H1 (cell line): ENCODE measurements at regions not wholly inside any gene's neighbourhood (a gene's known extent, or its start where the extent isn't known, plus 50 kb on each side); places are given as distances from the start of the nearest gene placed in this dataset.

ENCODE experiments used
- CTCF ChIA-PET: fragments of 300-600 bp; sonication (Branson Sonifier 250); formaldehyde crosslinking; loops from one replicate; lab custom pipeline; 2021; ENCODE audit not compliant: partially characterized antibody; lab: Charles Lee
- POLR2A ChIA-PET: fragments of 300-600 bp; sonication (Branson Sonifier 250); formaldehyde crosslinking; loops from one replicate; lab custom pipeline; 2021; ENCODE audit warnings: inconsistent platforms; ENCODE audit not compliant: partially characterized antibody; lab: Charles Lee
- DNase-seq, 2 experiments: peaks; one replicate each; pipeline versions ENCODE4 v3.0.0 to v3.0.0-alpha.2; 2010 to 2022; ENCODE audit warnings: low spot score in 2 of 2, low read depth in 1 of 2, mixed read lengths in 1 of 2
- FAIRE-seq: peaks from 2 replicates; lab custom pipeline; 2011; peaks lifted over from hg19 to GRCh38; lab: Jason Lieb, UNC
- H2AFZ ChIP-seq: 2 replicates; pipeline ENCODE4 v1.8.1; 2012; ENCODE audit warnings: low read length, inconsistent platforms
- H2AK5ac ChIP-seq: 2 replicates; pipeline ENCODE4 v1.6.1; 2013; ENCODE audit warnings: low read depth, low read length
- H2BK120ac ChIP-seq: replicated peaks from 2 replicates; pipeline ENCODE3; 2013; ENCODE audit warnings: low read depth, low read length, inconsistent platforms
- H2BK12ac ChIP-seq: 2 replicates; pipeline ENCODE4 v1.6.1; 2013; ENCODE audit warnings: low read depth, low read length
- H2BK15ac ChIP-seq: 2 replicates; pipeline ENCODE4 v1.6.1; 2013; ENCODE audit warnings: low read length
- H2BK20ac ChIP-seq: 2 replicates; pipeline ENCODE4 v1.6.1; 2013; ENCODE audit warnings: low read length
- H2BK5ac ChIP-seq: 2 replicates; pipeline ENCODE4 v1.6.1; 2013; ENCODE audit warnings: low read depth, low read length
- H3K14ac ChIP-seq: 2 replicates; pipeline ENCODE4 v1.6.1; 2013; ENCODE audit warnings: inconsistent platforms; ENCODE audit not compliant: insufficient read length
- H3K18ac ChIP-seq: 2 replicates; pipeline ENCODE4 v1.6.1; 2013; ENCODE audit warnings: low read length; ENCODE audit errors: extremely low read depth
- H3K23ac ChIP-seq: 2 replicates; pipeline ENCODE4 v1.6.1; 2013; ENCODE audit warnings: inconsistent platforms; ENCODE audit not compliant: insufficient read length
- H3K23me2 ChIP-seq: 2 replicates; pipeline ENCODE4 v1.6.1; 2013; ENCODE audit warnings: low read depth, low read length
- H3K27ac ChIP-seq: 2 replicates; pipeline ENCODE4 v1.6.1; 2011; ENCODE audit warnings: low read depth, low read length, inconsistent platforms
- H3K27me3 ChIP-seq, 4 experiments: replicated peaks in 1 of 4; 1 replicate in 1 of 4; 2 replicates in 3 of 4; pipeline versions ENCODE4 v1.6.1 to v1.8.1; 2011 to 2013; ENCODE audit warnings: low read length in 3 of 4, mild to moderate bottlenecking in 3 of 4, inconsistent platforms in 2 of 4, mixed read lengths in 2 of 4, moderate library complexity in 1 of 4; ENCODE audit not compliant: control insufficient read depth in 3 of 4, insufficient read depth in 3 of 4; ENCODE audit errors: extremely low read depth in 1 of 4
- H3K36me3 ChIP-seq, 4 experiments: 2 replicates each; pipeline versions ENCODE4 v1.6.1 to v1.8.1; 2011 to 2013; ENCODE audit warnings: mild to moderate bottlenecking in 4 of 4, low read length in 3 of 4, moderate library complexity in 2 of 4, control low read depth in 1 of 4, inconsistent platforms in 1 of 4; ENCODE audit not compliant: insufficient read depth in 4 of 4, control insufficient read depth in 2 of 4
- H3K4ac ChIP-seq: replicated peaks from 2 replicates; pipeline ENCODE3; 2013; ENCODE audit warnings: low read length, low read depth, mixed read lengths, inconsistent platforms; ENCODE audit not compliant: insufficient read length
- H3K4me1 ChIP-seq, 4 experiments: replicated peaks in 1 of 4; 1 replicate in 1 of 4; 2 replicates in 3 of 4; pipeline versions ENCODE4 v1.6.1 to v1.8.1; 2011 to 2013; ENCODE audit warnings: low read length in 3 of 4, inconsistent platforms in 2 of 4, mixed read lengths in 1 of 4; ENCODE audit not compliant: insufficient read depth in 4 of 4, control insufficient read depth in 3 of 4
- H3K4me2 ChIP-seq, 2 experiments: 2 replicates each; pipeline versions ENCODE4 v1.6.1 to v1.8.1; 2011 to 2013; ENCODE audit warnings: low read depth in 2 of 2, low read length in 2 of 2, control low read depth in 1 of 2, inconsistent platforms in 1 of 2, mild to moderate bottlenecking in 1 of 2; ENCODE audit not compliant: insufficient read depth in 1 of 2
- H3K4me3 ChIP-seq, 4 experiments: fragments of 200-600, 300-600 bp in 1 of 4; sonication (generic), shearing (Covaris generic), sonication (Bioruptor Twin) in 1 of 4; 2 replicates each; pipeline versions ENCODE4 v1.5.1 to v1.8.1; 2011 to 2016; ENCODE audit warnings: low read length in 4 of 4, low read depth in 3 of 4, control low read depth in 2 of 4, inconsistent platforms in 2 of 4, mild to moderate bottlenecking in 2 of 4, mixed read lengths in 1 of 4, moderate library complexity in 1 of 4; ENCODE audit not compliant: insufficient read depth in 2 of 4; ENCODE audit errors: extremely low read depth in 1 of 4
- H3K56ac ChIP-seq: replicated peaks from 2 replicates; pipeline ENCODE3; 2013; ENCODE audit warnings: low read depth, mild to moderate bottlenecking, mixed read lengths, low read length, inconsistent platforms; ENCODE audit not compliant: insufficient read length
- H3K79me1 ChIP-seq: 2 replicates; pipeline ENCODE4 v1.6.1; 2013; ENCODE audit warnings: low read depth, low read length, control low read depth
- H3K79me2 ChIP-seq, 2 experiments: 2 replicates each; pipeline versions ENCODE4 v1.6.1 to v1.8.1; 2012 to 2013; ENCODE audit warnings: low read length in 2 of 2, mild to moderate bottlenecking in 2 of 2, inconsistent platforms in 1 of 2; ENCODE audit not compliant: insufficient read depth in 2 of 2, control insufficient read depth in 1 of 2
- H3K9ac ChIP-seq, 4 experiments: replicated peaks in 1 of 4; 1 replicate in 1 of 4; 2 replicates in 3 of 4; pipeline versions ENCODE4 v1.6.1 to v1.8.1; 2011 to 2013; ENCODE audit warnings: low read depth in 3 of 4, low read length in 3 of 4, control low read depth in 2 of 4, mild to moderate bottlenecking in 2 of 4, moderate library complexity in 2 of 4, inconsistent platforms in 1 of 4; ENCODE audit errors: extremely low read depth in 1 of 4
- H3K9me3 ChIP-seq, 2 experiments: 2 replicates each; pipeline versions ENCODE4 v1.6.1 to v1.8.1; 2012 to 2013; ENCODE audit warnings: mild to moderate bottlenecking in 2 of 2, moderate library complexity in 2 of 2, control low read depth in 1 of 2, inconsistent platforms in 1 of 2, low read depth in 1 of 2, low read length in 1 of 2, mixed read lengths in 1 of 2; ENCODE audit not compliant: insufficient read depth in 2 of 2
- H4K20me1 ChIP-seq, 2 experiments: replicated peaks in 1 of 2; 2 replicates each; pipeline versions ENCODE3 to v1.8.1; 2011 to 2013; ENCODE audit warnings: inconsistent platforms in 2 of 2, low read length in 2 of 2, mild to moderate bottlenecking in 1 of 2; ENCODE audit not compliant: insufficient read depth in 2 of 2, control insufficient read depth in 1 of 2
- H4K5ac ChIP-seq: 2 replicates; pipeline ENCODE4 v1.6.1; 2013; ENCODE audit warnings: low read length, low read depth, mixed read lengths, inconsistent platforms; ENCODE audit not compliant: insufficient read length
- H4K8ac ChIP-seq: 2 replicates; pipeline ENCODE4 v1.8.0; 2013; ENCODE audit warnings: mild to moderate bottlenecking, moderate library complexity, low read length, inconsistent platforms; ENCODE audit not compliant: insufficient read depth; ENCODE audit errors: extremely low read depth
- H4K91ac ChIP-seq: replicated peaks from 2 replicates; pipeline ENCODE3; 2013; ENCODE audit warnings: low read length, mixed read lengths, inconsistent platforms; ENCODE audit not compliant: insufficient read length
- ATF2 ChIP-seq: IDR thresholded peaks from 2 replicates; pipeline ENCODE4 v1.6.1; 2012; ENCODE audit warnings: low read length, inconsistent platforms
- CBX5 ChIP-seq: fragments of 300-800, 300-1000 bp; sonication (generic); IDR thresholded peaks from 2 replicates; pipeline ENCODE4 v1.7.1; 2016; ENCODE audit warnings: antibody characterized with exemption, low read length, low read depth
- GABPA ChIP-seq: IDR thresholded peaks from 2 replicates; pipeline ENCODE4 v1.6.1; 2011; ENCODE audit warnings: mild to moderate bottlenecking, low read length, moderate library complexity, borderline replicate concordance; ENCODE audit not compliant: insufficient read depth
- HDAC2 ChIP-seq, 2 experiments: fragments of 300-600 bp in 1 of 2; sonication (generic) in 1 of 2; IDR thresholded peaks; 2 replicates each; pipeline ENCODE4 v1.6.1; 2011 to 2012; ENCODE audit warnings: low read depth in 2 of 2, low read length in 2 of 2, mild to moderate bottlenecking in 2 of 2, moderate library complexity in 2 of 2, borderline replicate concordance in 1 of 2, inconsistent platforms in 1 of 2
- KDM5A ChIP-seq: fragments of 200-600 bp; IDR thresholded peaks from 2 replicates; pipeline ENCODE4 v1.7.1; 2012; ENCODE audit warnings: mild to moderate bottlenecking, low read length, inconsistent platforms, mixed read lengths
- SIRT6 ChIP-seq: IDR thresholded peaks from one replicate; pipeline ENCODE4 v1.7.1; 2012; ENCODE audit warnings: low read length, inconsistent platforms
- SIX5 ChIP-seq: IDR thresholded peaks from 2 replicates; pipeline ENCODE4 v1.6.1; 2011; ENCODE audit warnings: mild to moderate bottlenecking, low read depth, low read length
- SP2 ChIP-seq: IDR thresholded peaks from 2 replicates; pipeline ENCODE4 v1.6.1; 2012; ENCODE audit warnings: mild to moderate bottlenecking, low read length, inconsistent platforms
- SP4 ChIP-seq: IDR thresholded peaks from 2 replicates; pipeline ENCODE4 v1.6.1; 2012; ENCODE audit warnings: low read length, inconsistent platforms
- TAF1 ChIP-seq: IDR thresholded peaks from 2 replicates; pipeline ENCODE4 v1.6.1; 2011; ENCODE audit warnings: mild to moderate bottlenecking, low read depth, low read length
- TEAD4 ChIP-seq: IDR thresholded peaks from 2 replicates; pipeline ENCODE4 v1.6.1; 2012; ENCODE audit warnings: low read depth, low read length, inconsistent platforms, mixed read lengths
- USF2 ChIP-seq: IDR thresholded peaks from 2 replicates; pipeline ENCODE4 v1.6.1; 2011; ENCODE audit warnings: low read length, improper control_type of control experiment

GRCh38 chr3:152635389-152635788 lies 199.5 kb upstream of the P2RY1 start:
- TF ChIP-seq TEAD4 (no peak), ATF2 (no peak), SP4 (no peak), HDAC2 (IDR thresholded peaks at IDR 0.05; ENCODE audit: borderline replicate concordance in 1 of 2, low read depth in 2 of 2, low read length in 2 of 2) (no peak), SP2 (no peak), GABPA (no peak), TAF1 (no peak), USF2 (no peak), SIX5 (no peak), SIRT6 (no peak), KDM5A (no peak), CBX5 (no peak)
- no peak for FAIRE-seq

More at GRCh38 chr3:152635389-152635788, 199.5 kb upstream of the P2RY1 start:
- H3K23me2 ChIP-seq = no peaks in the 10 kb centered on the region
- no peak overlapping the region for H4K91ac ChIP-seq
- no peak overlapping the region for H2AK5ac ChIP-seq
- H3K27ac ChIP-seq = no peak overlapping the region
- ChIA-PET CTCF (no interaction called here), POLR2A (no interaction called here)
- no peak overlapping the region for H3K4me2 ChIP-seq
- no peak overlapping the region for H2BK12ac ChIP-seq
- no peak overlapping the region for H2BK15ac ChIP-seq
- no peaks in the 10 kb centered on the region for H3K4me1 ChIP-seq
- no peak overlapping the region for H2BK120ac ChIP-seq
- no peak overlapping the region for H2AFZ ChIP-seq
- H3K4ac ChIP-seq = no peak overlapping the region
- no peaks in the 10 kb centered on the region for H3K36me3 ChIP-seq
- H3K18ac ChIP-seq = no peak overlapping the region
- no peak overlapping the region for H3K4me3 ChIP-seq
- no peaks in the 10 kb centered on the region for H3K79me2 ChIP-seq
- H3K79me1 ChIP-seq = no peaks in the 10 kb centered on the region
- no peak overlapping the region for H4K8ac ChIP-seq
- H3K56ac ChIP-seq = no peak overlapping the region
- H4K20me1 ChIP-seq = no peaks in the 10 kb centered on the region
- no peak overlapping the region for H3K9ac ChIP-seq
- no peak overlapping the region for H4K5ac ChIP-seq
- no peak overlapping the region for H2BK20ac ChIP-seq
- no peaks in the 10 kb centered on the region for H3K9me3 ChIP-seq
- H3K23ac ChIP-seq = no peak overlapping the region
- DNase-seq = no peak
- H2BK5ac ChIP-seq = no peak overlapping the region
- H3K27me3 ChIP-seq = no peaks in the 10 kb centered on the region
- H3K14ac ChIP-seq = no peak overlapping the region
